ENCODE measurements at regions not wholly inside any gene's neighbourhood (a gene's known extent, or its start where the extent isn't known, plus 50 kb on each side); places are given as distances from the start of the nearest gene placed in this dataset.

- TF ChIP-seq ZNF274 (IDR thresholded peaks at IDR 0.05; ENCODE audit: low read depth, low read length), result no peak
- no peak for TF ChIP-seq SUZ12 (IDR thresholded peaks at IDR 0.05; ENCODE audit: extremely low read depth, insufficient read depth, insufficient read length)
These were observed 488.1 kb upstream of the HTR2C start for GRCh38 chrX:114095789-114096188.
